ENCODE measurements at regions not wholly inside any gene's neighbourhood (a gene's known extent, or its start where the extent isn't known, plus 50 kb on each side); places are given as distances from the start of the nearest gene placed in this dataset.
"Not testable (repeated sequence)": the region's sequence is repeated elsewhere in the genome, so short reads cannot be mapped to it uniquely, and the experiment has no call there.

DNA sequence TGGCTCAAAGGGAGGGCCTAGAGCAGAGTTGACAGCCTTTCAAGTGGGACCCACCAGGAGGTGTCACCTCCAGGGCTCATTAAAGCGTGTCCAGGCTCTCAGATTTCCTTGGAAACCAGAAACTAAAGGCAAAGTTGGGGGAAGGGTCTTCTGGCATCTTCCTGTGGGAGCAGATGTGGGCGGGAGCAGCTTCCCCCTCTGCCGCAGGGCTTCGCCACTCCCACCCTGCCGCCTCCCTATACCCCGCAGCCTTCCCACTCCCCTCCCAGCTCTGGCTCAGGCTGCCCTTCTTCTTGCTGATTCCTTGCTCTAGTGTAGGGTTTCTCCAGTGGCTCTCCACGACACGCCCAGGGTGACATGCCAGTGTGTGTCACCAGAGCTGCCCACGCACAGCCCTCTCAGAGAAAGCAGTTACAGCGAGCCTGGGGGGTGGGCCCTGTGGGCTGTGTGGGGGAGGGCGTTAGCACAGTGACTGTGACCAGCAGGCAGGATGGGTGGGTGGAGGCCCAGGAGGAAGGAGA is 91.6 kb upstream of the LRPAP1 start:
- H3K4me1 Mint-ChIP-seq: peaks cover 53% of the 10 kb centered on the region
- peak overlapping the region; percentile 96 for H3K27ac Mint-ChIP-seq
- peaks cover 15% of the 10 kb centered on the region for H3K27me3 Mint-ChIP-seq (ENCODE audit: low read depth, poor library complexity)
- H3K9me3 Mint-ChIP-seq: peaks cover 21% of the 10 kb centered on the region
- peak overlapping the region; percentile 62 for H3K4me3 Mint-ChIP-seq
- not testable (repeated sequence) for H3K36me3 Mint-ChIP-seq (ENCODE audit: low read depth)
- peak; percentile 76 for DNase-seq

- Mint-ChIP-seq H3K4me1 (peaks cover 58% of the 10 kb centered on the region), H3K36me3 (ENCODE audit: low read depth) (peaks cover 4% of the 10 kb centered on the region)
Observed at GRCh38 chr4:3623106-3623505, 90.9 kb upstream of the LRPAP1 start.

GRCh38 chr4:3620365-3620764 is 88.1 kb upstream of the LRPAP1 start:
- H3K4me3 Mint-ChIP-seq; H3K36me3 Mint-ChIP-seq (ENCODE audit: low read depth): not testable (repeated sequence)

More at GRCh38 chr4:3623106-3623505, 90.9 kb upstream of the LRPAP1 start:
- DNase-seq: no peak
- Mint-ChIP-seq H3K27me3 (ENCODE audit: low read depth, poor library complexity) (peaks cover 14% of the 10 kb centered on the region), H3K9me3 (peaks cover 27% of the 10 kb centered on the region), H3K27ac (no peak overlapping the region), H3K4me3 (no peak overlapping the region)
- TF ChIP-seq, protein P1, sequence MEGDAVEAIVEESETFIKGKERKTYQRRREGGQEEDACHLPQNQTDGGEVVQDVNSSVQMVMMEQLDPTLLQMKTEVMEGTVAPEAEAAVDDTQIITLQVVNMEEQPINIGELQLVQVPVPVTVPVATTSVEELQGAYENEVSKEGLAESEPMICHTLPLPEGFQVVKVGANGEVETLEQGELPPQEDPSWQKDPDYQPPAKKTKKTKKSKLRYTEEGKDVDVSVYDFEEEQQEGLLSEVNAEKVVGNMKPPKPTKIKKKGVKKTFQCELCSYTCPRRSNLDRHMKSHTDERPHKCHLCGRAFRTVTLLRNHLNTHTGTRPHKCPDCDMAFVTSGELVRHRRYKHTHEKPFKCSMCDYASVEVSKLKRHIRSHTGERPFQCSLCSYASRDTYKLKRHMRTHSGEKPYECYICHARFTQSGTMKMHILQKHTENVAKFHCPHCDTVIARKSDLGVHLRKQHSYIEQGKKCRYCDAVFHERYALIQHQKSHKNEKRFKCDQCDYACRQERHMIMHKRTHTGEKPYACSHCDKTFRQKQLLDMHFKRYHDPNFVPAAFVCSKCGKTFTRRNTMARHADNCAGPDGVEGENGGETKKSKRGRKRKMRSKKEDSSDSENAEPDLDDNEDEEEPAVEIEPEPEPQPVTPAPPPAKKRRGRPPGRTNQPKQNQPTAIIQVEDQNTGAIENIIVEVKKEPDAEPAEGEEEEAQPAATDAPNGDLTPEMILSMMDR (IDR thresholded peaks at IDR 0.05): no peak

GRCh38 chr4:3619698-3620097 is 87.5 kb upstream of the LRPAP1 start:
- Mint-ChIP-seq H3K4me1 (peaks cover 68% of the 10 kb centered on the region), H3K9me3 (peaks cover 33% of the 10 kb centered on the region), H3K27me3 (ENCODE audit: low read depth, poor library complexity) (peaks cover 12% of the 10 kb centered on the region)
- H3K36me3 Mint-ChIP-seq (ENCODE audit: low read depth); H3K27ac Mint-ChIP-seq; DNase-seq; H3K4me3 Mint-ChIP-seq: not testable (repeated sequence)

More at GRCh38 chr4:3620365-3620764, 88.1 kb upstream of the LRPAP1 start:
- DNase-seq, H3K27ac Mint-ChIP-seq: not testable (repeated sequence)
- H3K9me3 Mint-ChIP-seq: peaks cover 33% of the 10 kb centered on the region
- peaks cover 13% of the 10 kb centered on the region for H3K27me3 Mint-ChIP-seq (ENCODE audit: low read depth, poor library complexity)
- H3K4me1 Mint-ChIP-seq: peaks cover 68% of the 10 kb centered on the region

DNA sequence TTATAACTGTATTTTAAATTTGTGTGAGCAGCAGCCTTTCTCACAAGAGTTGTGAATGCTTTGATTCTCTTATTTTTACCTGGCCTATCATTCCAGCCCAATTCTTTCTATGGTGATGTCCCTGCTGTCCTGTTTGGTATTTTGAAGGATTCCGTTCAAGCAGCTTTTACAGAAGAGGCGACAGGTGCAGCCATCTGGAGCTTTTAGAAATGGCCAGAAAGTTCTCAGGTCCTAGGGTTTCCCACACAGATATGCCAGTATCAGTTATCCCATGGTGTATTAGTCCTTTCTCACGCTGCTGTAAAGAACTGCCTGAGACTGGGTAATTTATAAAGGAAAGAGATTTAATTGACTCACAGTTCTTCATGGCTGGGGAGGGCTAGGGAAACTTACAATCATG is 86.1 kb upstream of the LRPAP1 start:
- H3K27ac Mint-ChIP-seq; H3K36me3 Mint-ChIP-seq (ENCODE audit: low read depth); DNase-seq; H3K4me3 Mint-ChIP-seq: not testable (repeated sequence)
- peaks cover 33% of the 10 kb centered on the region for H3K9me3 Mint-ChIP-seq
- H3K27me3 Mint-ChIP-seq (ENCODE audit: low read depth, poor library complexity): peaks cover 12% of the 10 kb centered on the region
- peaks cover 70% of the 10 kb centered on the region for H3K4me1 Mint-ChIP-seq

DNA sequence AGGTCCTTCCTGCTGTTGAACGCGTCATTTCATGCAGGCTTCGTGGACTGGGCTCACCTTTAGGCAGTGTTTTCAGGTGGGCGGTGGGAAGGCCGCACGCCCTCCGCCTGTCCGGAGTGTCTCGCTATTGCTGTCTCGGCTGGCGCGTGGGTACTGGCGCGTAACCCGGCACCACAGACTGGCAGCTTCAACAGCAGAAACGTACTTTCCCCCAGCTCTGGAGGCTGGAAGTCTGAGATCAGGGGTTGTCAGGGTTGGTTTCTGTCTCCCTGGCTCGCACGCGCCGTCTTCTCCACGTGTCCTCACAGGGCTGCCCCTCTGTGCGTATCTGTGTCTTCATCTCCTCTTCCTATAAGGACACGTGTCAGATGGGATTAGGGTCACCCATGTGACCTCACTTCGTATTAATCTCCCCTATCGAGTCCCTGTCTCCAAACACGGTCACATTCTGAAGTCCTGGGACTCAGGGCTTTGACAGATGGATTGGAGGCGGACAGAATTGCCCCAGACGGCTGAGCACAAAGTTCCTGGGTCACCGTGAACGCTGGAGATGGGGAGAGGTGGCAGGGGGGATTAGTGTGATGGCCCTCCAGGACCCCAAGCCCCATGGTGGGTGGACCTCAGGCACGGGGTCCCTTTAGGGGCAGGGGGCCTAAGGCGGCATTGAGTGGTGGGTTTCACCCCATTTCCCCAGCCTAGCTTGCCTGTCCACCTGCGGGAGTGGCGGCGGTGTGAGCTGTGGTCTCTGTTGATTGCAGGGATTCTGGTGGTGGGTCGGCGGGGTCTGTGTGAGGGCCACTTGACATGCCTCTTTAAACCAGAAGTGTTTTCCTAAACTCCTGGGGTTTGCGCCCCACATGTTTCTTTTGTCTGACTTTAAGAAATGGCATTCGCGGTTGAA is 83.4 kb upstream of the LRPAP1 start:
- TF ChIP-seq, protein P1 (IDR thresholded peaks at IDR 0.05): no peak
- Mint-ChIP-seq H3K27ac (peak overlapping the region; percentile 71), H3K4me1 (peaks cover 73% of the 10 kb centered on the region), H3K9me3 (peaks cover 25% of the 10 kb centered on the region), H3K36me3 (ENCODE audit: low read depth) (peaks cover 4% of the 10 kb centered on the region), H3K27me3 (ENCODE audit: low read depth, poor library complexity) (peaks cover 15% of the 10 kb centered on the region), H3K4me3 (no peak overlapping the region)
- DNase-seq: no peak

GRCh38 chr4:3614731-3614980 is 82.4 kb upstream of the LRPAP1 start:
- peaks cover 13% of the 10 kb centered on the region for H3K27me3 Mint-ChIP-seq (ENCODE audit: low read depth, poor library complexity)
- H3K27ac Mint-ChIP-seq: peak overlapping the region; percentile 67
- peaks cover 21% of the 10 kb centered on the region for H3K9me3 Mint-ChIP-seq
- peaks cover 4% of the 10 kb centered on the region for H3K36me3 Mint-ChIP-seq (ENCODE audit: low read depth)
- H3K4me1 Mint-ChIP-seq: peaks cover 64% of the 10 kb centered on the region
- TF ChIP-seq, protein P1 (IDR thresholded peaks at IDR 0.05): no peak
- peak overlapping the region; percentile 9 for H3K4me3 Mint-ChIP-seq
- DNase-seq: no peak
